Hematopoietic multipotent progenitor cell treated with erythropoietin and hydrocortisone succinate and interleukin-3 and kit ligand, for 8 days (in vitro differentiated cells): ENCODE measurements at regions not wholly inside any gene's neighbourhood (a gene's known extent, or its start where the extent isn't known, plus 50 kb on each side); places are given as distances from the start of the nearest gene placed in this dataset.

Source experiments
- DNase-seq: peaks from one replicate; pipeline ENCODE4 v3.0.0-alpha.2; 2015

GRCh38 chr1:48164571-48164970 lies 57.9 kb upstream of the SLC5A9 start:
- no peak for DNase-seq

- no peak for DNase-seq
Observed at GRCh38 chr1:48160486-48161132, 61.9 kb upstream of the SLC5A9 start.

DNA sequence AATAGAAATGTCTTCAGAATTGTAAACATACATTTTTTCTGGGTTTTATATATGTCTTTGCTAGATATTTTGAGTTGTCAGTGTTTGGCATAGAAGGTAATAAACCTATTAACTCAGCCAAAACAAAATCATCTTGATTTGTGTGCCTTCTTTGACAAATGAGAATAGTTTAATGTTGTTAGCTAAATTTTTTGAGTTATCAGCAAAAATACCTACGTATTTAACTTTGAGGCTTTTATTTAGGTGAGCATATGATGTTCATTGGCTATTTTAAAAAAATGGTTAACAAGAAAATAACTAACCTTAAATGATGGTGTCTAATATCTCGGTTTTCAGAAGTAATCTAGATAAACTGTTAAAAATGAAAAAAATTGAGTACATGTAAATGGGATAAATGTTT lies 83.2 kb upstream of the SLC5A9 start:
- no peak for DNase-seq

- no peak for DNase-seq
Observed at GRCh38 chr1:48127735-48128685, 94.5 kb upstream of the SLC5A9 start.

DNA sequence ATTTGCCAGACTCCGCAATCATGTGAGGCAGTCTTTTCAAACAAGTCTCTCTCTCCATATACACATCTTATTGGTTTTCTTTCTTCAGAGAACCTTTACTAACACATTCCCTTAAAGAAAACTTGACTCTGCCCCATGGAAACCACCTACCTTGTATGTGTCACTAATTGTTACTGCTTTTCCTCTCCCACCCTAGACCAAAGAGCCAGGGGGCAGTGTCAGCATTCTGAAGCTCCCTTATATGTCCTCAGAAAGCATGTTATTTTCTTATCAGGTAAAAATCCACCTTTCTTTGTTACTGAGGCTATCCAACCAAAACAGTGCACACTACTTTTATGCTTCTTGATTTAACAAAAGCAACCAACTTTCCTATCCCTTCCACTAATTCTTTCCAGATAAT lies 98.9 kb upstream of the SLC5A9 start:
- no peak for DNase-seq

- no peak for DNase-seq
Observed at GRCh38 chr1:48121955-48122354, 100.6 kb upstream of the SLC5A9 start.

GRCh38 chr1:48120621-48121020 lies 101.9 kb upstream of the SLC5A9 start:
- DNase-seq: no peak

DNA sequence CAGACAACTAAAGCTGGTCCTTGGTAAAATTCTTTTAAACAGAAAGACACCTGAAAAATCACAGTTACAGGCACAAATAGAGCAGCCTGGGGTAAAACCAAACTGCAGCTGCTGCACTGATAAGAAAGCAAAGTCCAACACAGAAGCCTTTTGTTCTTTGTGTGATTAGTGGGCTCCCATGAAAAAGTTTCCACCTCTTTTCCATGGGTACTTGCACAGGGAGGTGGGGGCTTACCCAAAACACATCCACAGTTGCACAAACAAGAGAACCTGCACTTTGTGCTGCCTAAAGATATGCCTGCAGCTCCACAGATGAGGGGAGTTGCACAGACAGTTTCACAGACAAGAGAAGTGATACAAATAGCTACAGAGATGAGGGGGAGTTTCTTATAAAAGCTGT lies 106.7 kb upstream of the SLC5A9 start:
- DNase-seq: no peak

DNA sequence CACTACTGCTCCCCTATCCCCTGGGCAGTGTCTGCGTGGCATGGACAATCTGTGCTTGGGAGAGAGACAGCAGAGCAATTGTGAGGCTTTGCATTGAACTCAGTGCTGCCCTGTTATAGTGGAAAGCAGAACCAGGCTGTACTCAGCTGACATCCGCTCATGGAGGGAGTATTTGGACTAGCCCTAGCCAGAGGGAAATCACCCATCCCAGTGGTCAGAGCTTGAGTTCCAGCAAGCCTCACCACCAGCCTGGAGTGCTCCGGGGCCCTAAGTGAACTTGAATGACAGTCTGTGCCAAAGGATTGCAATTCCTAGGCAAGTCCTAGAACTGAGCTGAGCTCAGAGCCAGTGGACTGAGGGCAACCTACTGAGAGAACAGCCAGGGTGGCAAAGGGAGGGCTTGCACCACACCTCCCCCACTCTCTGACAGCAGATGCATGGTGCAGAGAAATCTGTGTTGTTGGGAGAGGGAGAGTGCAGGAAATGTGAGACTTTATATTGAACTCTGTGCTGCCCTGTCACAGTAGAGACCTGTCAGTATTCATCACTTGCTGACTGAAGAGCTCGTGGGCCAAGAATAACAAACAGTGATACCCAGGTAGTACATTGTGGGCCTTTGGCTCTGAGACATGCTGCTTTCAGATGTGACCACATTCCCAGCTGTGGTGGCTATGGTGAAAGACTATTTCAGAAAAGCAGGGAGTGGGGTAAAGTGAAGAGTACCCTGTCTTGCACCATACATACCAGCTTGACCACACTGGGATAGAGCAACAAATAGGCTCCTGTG lies 107.7 kb upstream of the SLC5A9 start:
- no peak for DNase-seq

DNA sequence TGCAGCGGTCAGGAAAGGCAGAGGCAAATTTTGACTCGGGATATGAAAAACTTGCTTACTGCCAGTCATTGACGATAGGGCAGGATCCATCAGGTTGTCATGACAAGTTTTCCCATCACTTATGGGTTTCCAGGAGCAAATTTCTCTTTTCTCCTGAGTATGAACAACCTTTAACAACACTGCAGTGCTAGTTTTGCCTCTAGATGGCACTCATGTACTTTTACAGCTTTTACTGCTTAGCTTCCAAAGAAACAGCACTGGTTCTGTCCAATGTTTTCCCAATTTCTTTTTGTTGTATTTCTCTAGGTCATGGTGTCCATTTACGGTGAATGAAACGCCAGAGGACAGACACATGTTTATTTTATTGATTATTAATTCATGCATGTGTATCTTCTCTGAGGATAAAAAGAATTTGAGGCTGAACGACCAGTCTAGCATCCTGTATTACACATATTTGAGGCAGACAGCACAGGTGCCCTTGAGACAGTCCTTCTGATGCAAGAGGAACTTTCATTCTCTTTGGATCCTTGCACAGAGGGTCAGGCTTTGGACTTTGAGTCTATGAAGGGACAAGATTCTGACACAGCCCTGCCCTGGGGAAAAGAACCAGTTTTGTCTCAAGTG lies 112.3 kb upstream of the TRABD2B start:
- DNase-seq: peak; percentile 57

- peak; percentile 10 for DNase-seq
Observed at GRCh38 chr1:48107516-48107915, 110.3 kb upstream of the TRABD2B start.

- no peak for DNase-seq
Observed at GRCh38 chr1:48106049-48106448, 108.9 kb upstream of the TRABD2B start.

DNA sequence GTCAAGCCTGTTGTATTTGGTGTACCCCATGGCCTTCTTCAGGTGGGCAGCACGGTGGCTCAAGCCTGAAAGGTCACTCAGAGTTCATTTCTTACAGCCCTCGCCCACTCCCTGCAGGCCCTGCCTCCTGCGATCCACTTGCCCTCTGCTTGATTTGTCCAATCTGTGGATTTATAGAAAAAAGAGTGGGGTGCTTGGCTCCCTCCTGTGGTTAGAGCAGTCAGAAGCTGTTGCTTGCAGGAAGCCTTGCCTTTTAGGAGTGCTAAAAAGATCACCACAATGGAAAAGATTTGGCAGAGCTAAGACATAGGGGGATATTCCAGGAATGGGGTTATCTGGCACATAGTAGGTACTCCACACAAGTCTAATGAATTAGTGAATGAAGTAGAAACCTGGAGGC lies 108.0 kb upstream of the TRABD2B start:
- no peak for DNase-seq

GRCh38 chr1:48103495-48103894 lies 106.3 kb upstream of the TRABD2B start:
- no peak for DNase-seq

- no peak for DNase-seq
Observed at GRCh38 chr1:48102766-48103165, 105.6 kb upstream of the TRABD2B start.

- DNase-seq: no peak
Observed at GRCh38 chr1:48099072-48099773, 102.0 kb upstream of the TRABD2B start.

DNA sequence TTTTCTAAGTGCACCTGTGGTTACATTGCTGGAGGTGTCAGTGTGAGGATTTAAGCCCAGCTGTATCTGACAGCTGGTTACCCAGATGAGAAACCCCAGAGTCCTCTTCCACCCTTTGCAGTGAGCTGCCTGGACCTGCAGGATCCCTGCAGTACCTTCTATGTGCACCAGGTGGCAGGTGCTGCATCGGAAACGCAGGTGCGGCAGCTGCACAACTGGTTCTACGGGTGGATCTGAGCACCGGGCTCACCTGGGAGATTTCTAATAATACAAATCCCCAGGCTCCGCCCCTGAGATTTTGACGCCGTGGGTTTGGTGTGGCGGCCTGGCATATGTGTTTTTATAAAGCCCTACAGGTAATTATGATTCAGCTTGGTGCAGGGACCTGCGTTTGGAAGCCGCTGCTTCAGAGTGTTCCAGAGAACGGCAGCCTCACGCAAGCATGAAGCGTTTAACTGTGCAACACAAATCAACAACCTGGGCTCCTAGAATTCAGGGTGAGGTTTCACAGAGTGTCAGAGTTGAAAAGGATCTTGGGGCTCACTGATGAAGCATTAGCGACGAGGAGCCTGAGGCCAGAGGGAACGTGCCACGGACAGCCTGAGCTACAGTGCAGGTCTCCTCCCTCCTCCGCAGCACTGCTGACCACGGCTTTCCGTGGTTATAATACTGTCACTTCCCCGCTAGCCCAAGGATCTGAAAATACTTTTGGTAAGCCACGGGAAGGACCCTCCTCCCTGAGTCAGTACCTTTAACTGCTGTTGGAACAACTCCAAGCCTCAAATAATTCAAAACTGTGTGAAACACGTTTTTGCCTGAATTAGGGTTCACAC lies 96.7 kb upstream of the TRABD2B start:
- peak; percentile 55 for DNase-seq

DNA sequence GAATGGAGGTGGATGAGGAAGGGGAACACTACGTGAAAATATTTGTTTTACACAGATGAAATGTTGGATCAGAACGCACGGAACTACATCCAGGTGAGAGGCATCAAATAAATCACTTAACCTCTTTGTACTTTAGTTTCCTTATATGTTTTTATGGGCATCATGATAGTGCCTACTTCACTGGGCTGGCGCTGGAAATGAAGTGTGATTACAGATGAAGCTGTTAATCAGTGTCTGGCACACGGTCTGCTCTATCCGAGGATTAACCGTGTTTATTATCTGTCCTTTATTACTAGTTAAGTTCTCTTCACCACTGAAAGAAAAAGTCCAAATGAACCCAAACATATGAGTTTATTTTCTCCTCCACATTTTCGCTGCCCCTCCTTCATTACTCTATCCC lies 96.0 kb upstream of the TRABD2B start:
- DNase-seq: no peak

GRCh38 chr1:48092401-48092800 lies 95.2 kb upstream of the TRABD2B start:
- DNase-seq: no peak

DNA sequence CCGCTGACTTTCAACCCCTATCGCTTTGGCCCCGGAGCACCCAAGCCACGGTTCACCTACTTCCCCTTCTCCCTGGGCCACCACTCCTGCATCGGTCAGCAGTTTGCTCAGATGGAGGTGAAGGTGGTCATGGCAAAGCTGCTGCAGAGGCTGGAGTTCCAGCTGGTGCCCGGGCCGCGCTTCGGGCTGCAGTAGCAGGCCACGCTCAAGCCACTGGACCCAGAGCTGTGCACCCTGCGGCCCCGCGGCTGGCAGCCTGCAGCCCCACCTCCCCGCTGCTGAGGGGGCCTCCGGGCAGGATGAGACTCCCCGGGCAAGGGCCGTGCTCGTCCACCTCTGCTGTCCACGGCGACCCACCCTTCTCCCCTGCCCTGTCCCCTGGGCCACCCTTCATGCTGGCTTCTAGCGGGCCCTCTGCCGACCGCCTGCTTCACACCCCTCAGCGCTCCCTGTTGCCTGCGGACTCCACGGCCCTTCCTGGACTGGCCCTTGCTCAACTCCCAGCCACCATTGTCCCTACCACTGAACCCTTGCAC lies 92.2 kb upstream of the TRABD2B start:
- DNase-seq: no peak

DNA sequence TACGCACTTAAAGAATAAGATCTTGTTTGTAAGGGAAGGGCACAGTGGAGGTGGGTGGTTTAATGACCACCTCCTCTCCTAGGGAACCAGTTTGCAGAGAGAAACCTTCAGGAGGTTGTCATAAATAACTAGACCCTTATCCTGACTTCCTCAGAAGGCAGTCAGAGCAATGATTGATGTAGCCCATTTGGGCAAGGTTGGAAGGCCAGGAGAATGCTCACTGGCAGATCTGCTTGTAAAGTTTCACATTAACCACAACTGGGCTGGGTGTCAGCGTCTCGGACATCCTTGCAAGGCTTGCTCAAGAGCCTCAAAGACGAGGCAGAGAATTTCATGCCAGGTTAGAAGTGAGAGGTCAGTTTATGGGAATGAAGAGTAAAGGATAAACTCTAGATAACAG lies 87.6 kb upstream of the TRABD2B start:
- DNase-seq: no peak
